ENCODE measurements at regions not wholly inside any gene's neighbourhood (a gene's known extent, or its start where the extent isn't known, plus 50 kb on each side); places are given as distances from the start of the nearest gene placed in this dataset.
"Not testable (repeated sequence)": the region's sequence is repeated elsewhere in the genome, so short reads cannot be mapped to it uniquely, and the experiment has no call there.

DNA sequence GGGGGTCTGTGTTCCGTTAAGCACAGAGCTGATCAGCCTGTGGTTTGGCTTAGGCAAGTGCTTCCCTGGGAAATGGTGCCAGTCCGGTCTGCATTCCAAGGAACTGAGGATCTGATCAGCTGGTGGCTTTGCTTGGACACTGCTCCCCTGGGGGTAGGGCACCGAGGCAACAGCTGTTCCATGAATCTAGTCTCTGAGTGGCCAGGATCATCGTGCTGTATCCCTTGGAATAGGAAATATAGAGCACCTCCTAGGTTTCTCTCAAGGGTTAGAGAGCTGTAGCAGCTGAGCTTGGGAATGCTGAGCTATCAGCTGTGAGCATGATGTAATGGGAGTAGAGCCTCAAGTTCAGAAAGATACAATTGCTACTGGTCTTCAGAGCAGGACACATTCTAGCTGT is 863.9 kb downstream of the RAPGEF2 start:
- intact Hi-C loops (cut with micrococcal nuclease; ENCODE audit: unreplicated experiment): no loop called here
- ATAC-seq: no peak
- BruUV-seq (replicated peaks): no TSS peak
- Histone ChIP-seq H3K9me3 (ENCODE audit: control insufficient read depth, insufficient read depth, low read depth, low read length) (no peaks in the 10 kb centered on the region), H3K36me3 (ENCODE audit: control insufficient read depth, insufficient read depth, low read length) (no peaks in the 10 kb centered on the region), H3K4me1 (ENCODE audit: control insufficient read depth, insufficient read depth, low read length) (no peaks in the 10 kb centered on the region), H3K4me3 (ENCODE audit: low read depth in 2 of 2, low read length in 2 of 2) (no peak overlapping the region), H3K27me3 (ENCODE audit: control insufficient read depth, insufficient read depth, low read length) (no peaks in the 10 kb centered on the region), H3K27ac (ENCODE audit: low read length) (no peak overlapping the region)
- ChIA-PET CTCF (no interaction called here), POLR2A (no interaction called here)
- in situ Hi-C loops (cut with HindIII; ENCODE audit: low pct_unique_long_range_greater_than_20kb, low sequenced_read_pairs): no loop called here
- no peak for TF ChIP-seq TCF7L2 (IDR thresholded peaks at IDR 0.05; ENCODE audit: low read depth, low read length)
- TF ChIP-seq, protein P1, sequence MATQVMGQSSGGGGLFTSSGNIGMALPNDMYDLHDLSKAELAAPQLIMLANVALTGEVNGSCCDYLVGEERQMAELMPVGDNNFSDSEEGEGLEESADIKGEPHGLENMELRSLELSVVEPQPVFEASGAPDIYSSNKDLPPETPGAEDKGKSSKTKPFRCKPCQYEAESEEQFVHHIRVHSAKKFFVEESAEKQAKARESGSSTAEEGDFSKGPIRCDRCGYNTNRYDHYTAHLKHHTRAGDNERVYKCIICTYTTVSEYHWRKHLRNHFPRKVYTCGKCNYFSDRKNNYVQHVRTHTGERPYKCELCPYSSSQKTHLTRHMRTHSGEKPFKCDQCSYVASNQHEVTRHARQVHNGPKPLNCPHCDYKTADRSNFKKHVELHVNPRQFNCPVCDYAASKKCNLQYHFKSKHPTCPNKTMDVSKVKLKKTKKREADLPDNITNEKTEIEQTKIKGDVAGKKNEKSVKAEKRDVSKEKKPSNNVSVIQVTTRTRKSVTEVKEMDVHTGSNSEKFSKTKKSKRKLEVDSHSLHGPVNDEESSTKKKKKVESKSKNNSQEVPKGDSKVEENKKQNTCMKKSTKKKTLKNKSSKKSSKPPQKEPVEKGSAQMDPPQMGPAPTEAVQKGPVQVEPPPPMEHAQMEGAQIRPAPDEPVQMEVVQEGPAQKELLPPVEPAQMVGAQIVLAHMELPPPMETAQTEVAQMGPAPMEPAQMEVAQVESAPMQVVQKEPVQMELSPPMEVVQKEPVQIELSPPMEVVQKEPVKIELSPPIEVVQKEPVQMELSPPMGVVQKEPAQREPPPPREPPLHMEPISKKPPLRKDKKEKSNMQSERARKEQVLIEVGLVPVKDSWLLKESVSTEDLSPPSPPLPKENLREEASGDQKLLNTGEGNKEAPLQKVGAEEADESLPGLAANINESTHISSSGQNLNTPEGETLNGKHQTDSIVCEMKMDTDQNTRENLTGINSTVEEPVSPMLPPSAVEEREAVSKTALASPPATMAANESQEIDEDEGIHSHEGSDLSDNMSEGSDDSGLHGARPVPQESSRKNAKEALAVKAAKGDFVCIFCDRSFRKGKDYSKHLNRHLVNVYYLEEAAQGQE (IDR thresholded peaks at IDR 0.05; ENCODE audit: insufficient read depth in 1 of 2, low read depth in 2 of 2, low read length in 1 of 2): no peak
- TF ChIP-seq, protein P2, sequence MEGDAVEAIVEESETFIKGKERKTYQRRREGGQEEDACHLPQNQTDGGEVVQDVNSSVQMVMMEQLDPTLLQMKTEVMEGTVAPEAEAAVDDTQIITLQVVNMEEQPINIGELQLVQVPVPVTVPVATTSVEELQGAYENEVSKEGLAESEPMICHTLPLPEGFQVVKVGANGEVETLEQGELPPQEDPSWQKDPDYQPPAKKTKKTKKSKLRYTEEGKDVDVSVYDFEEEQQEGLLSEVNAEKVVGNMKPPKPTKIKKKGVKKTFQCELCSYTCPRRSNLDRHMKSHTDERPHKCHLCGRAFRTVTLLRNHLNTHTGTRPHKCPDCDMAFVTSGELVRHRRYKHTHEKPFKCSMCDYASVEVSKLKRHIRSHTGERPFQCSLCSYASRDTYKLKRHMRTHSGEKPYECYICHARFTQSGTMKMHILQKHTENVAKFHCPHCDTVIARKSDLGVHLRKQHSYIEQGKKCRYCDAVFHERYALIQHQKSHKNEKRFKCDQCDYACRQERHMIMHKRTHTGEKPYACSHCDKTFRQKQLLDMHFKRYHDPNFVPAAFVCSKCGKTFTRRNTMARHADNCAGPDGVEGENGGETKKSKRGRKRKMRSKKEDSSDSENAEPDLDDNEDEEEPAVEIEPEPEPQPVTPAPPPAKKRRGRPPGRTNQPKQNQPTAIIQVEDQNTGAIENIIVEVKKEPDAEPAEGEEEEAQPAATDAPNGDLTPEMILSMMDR (IDR thresholded peaks at IDR 0.05): no peak
- no peak for TF ChIP-seq SIN3A (IDR thresholded peaks at IDR 0.05; ENCODE audit: borderline replicate concordance, insufficient read depth, low read depth, low read length)
- no peak for TF ChIP-seq POLR2AphosphoS5 (IDR thresholded peaks at IDR 0.05; ENCODE audit: low read depth, low read length)
- DNase-seq (ENCODE audit: low read depth, low spot score): no peak

DNA sequence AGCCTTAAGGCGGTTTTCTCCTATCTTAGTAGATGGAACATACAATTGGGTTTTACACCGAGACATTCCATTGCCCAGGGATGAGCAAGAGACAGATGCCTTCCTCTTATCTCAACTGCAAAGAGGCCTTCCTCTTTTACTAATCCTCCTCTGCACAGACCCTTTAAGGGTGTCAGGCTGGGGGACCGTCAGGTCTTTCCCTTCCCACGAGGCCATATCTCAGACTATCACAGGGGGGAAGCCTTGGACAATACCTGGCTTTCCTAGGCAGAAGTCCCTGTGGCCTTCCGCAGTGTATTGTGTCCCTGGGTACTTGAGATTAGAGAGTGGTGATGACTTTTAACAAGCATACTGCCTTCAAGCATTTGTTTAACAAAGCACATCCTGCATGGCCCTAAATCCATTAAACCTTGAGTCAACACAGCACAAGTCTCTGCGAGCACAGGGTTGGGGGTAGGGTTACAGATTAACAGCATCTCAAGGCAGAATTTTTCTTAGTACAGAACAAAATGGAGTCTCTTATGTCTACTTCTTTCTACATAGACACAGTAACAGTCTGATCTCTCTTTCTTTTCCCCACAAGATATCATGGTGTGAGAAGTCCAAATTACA is 874.1 kb downstream of the RAPGEF2 start:
- H3K9me3 ChIP-seq (ENCODE audit: control insufficient read depth, insufficient read depth, low read depth, low read length); intact Hi-C loops (cut with micrococcal nuclease; ENCODE audit: unreplicated experiment); H3K27me3 ChIP-seq (ENCODE audit: control insufficient read depth, insufficient read depth, low read length); H3K36me3 ChIP-seq (ENCODE audit: control insufficient read depth, insufficient read depth, low read length); ATAC-seq; H3K27ac ChIP-seq (ENCODE audit: low read length); in situ Hi-C loops (cut with HindIII; ENCODE audit: low pct_unique_long_range_greater_than_20kb, low sequenced_read_pairs); BruUV-seq (replicated peaks); POLR2A ChIA-PET; CTCF ChIA-PET; DNase-seq (ENCODE audit: low read depth, low spot score); H3K4me3 ChIP-seq (ENCODE audit: low read depth in 2 of 2, low read length in 2 of 2); H3K4me1 ChIP-seq (ENCODE audit: control insufficient read depth, insufficient read depth, low read length): not testable (repeated sequence)

DNA sequence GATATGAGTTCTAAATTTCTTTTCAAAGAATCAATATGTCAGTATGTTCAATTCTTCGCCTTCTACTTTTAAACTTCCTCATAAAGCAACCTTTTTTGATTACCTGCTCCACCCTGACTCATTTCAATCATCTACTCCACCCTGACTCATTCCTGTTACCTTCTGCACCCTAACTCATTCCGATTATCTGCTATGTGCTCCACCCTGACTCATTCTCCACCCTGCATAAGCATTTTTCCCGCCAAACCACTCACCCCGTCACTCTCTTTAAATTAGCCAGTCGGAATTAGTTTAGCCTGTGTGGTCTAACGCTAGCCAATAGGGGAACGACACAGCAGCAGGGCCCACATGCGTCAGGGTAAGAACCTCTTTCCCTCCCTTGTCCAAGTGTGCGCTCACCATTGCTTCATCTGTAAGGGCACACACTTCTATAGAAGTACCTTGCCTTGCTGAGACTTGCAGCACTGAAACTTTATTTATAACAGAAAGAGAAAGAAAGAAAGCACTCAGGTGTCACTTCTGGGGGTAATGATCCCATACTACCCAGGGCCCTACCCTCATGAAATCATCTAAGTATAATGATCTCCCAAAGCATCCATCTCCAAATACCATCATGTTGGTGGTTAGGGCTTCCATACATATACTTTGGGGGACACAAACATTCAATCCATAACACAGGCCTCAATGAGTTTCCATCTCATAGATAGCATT is 875.2 kb downstream of the RAPGEF2 start:
- DNase-seq (ENCODE audit: low read depth, low spot score): no peak
- Histone ChIP-seq H3K4me3 (ENCODE audit: low read depth in 2 of 2, low read length in 2 of 2) (no peak overlapping the region), H3K27ac (ENCODE audit: low read length) (no peak overlapping the region), H3K4me1 (ENCODE audit: control insufficient read depth, insufficient read depth, low read length) (no peaks in the 10 kb centered on the region), H3K36me3 (ENCODE audit: control insufficient read depth, insufficient read depth, low read length) (no peaks in the 10 kb centered on the region), H3K27me3 (ENCODE audit: control insufficient read depth, insufficient read depth, low read length) (no peaks in the 10 kb centered on the region), H3K9me3 (ENCODE audit: control insufficient read depth, insufficient read depth, low read depth, low read length) (no peaks in the 10 kb centered on the region)
- CTCF ChIA-PET: no interaction called here
- TF ChIP-seq POLR2AphosphoS5 (IDR thresholded peaks at IDR 0.05; ENCODE audit: low read depth, low read length): no peak
- no peak for TF ChIP-seq SIN3A (IDR thresholded peaks at IDR 0.05; ENCODE audit: borderline replicate concordance, insufficient read depth, low read depth, low read length)
- TF ChIP-seq, protein P1 (IDR thresholded peaks at IDR 0.05; ENCODE audit: insufficient read depth in 1 of 2, low read depth in 2 of 2, low read length in 1 of 2): no peak
- TF ChIP-seq, protein P2 (IDR thresholded peaks at IDR 0.05): no peak
- POLR2A ChIA-PET: no interaction called here
- BruUV-seq (replicated peaks): no TSS peak
- in situ Hi-C loops (cut with HindIII; ENCODE audit: low pct_unique_long_range_greater_than_20kb, low sequenced_read_pairs): no loop called here
- intact Hi-C loops (cut with micrococcal nuclease; ENCODE audit: unreplicated experiment): no loop called here
- no peak for ATAC-seq

Data from Panc1 (cell line).